OCI-LY7 (cell line): ENCODE measurements at regions not wholly inside any gene's neighbourhood (a gene's known extent, or its start where the extent isn't known, plus 50 kb on each side); places are given as distances from the start of the nearest gene placed in this dataset.

ENCODE experiments used
- BruUV-seq: library from RNA; stranded (reverse); fragments of 400-500 nt; replicated peaks from 2 replicates; lab custom pipeline; 2021; lab: Mats Ljungman, UMichigan
- CTCF ChIA-PET: fragments of 300-600 bp; sonication (Branson Sonifier 250); formaldehyde crosslinking; loops from one replicate; lab custom pipeline; 2022; ENCODE audit warnings: antibody characterized with exemption; ENCODE audit not compliant: unreplicated experiment; lab: Charles Lee
- POLR2A ChIA-PET: fragments of 300-600 bp; sonication (Branson Sonifier 250); formaldehyde crosslinking; loops from one replicate; lab custom pipeline; 2022; ENCODE audit warnings: antibody characterized with exemption; lab: Charles Lee
- DNase-seq: peaks from one replicate; pipeline ENCODE4 v3.0.0-alpha.2; 2015; ENCODE audit warnings: low spot score
- H2AFZ ChIP-seq: fragments of 200-600 bp; sonication (generic), shearing (Covaris generic); 2 replicates; pipeline ENCODE4 v1.6.1; 2014; ENCODE audit warnings: mild to moderate bottlenecking, antibody characterized with exemption, low read length, moderate library complexity
- H3K27ac ChIP-seq: fragments of 200-600 bp; sonication (generic); 2 replicates; pipeline ENCODE4 v1.5.1; 2014; ENCODE audit warnings: mixed run types, low read depth, mild to moderate bottlenecking, moderate library complexity, low read length, inconsistent platforms; ENCODE audit not compliant: poor library complexity, severe bottlenecking
- H3K36me3 ChIP-seq: fragments of 200-600 bp; sonication (generic); 2 replicates; pipeline ENCODE4 v1.6.1; 2014; ENCODE audit warnings: mild to moderate bottlenecking, antibody characterized with exemption, low read length, moderate library complexity, mixed read lengths; ENCODE audit not compliant: insufficient read depth
- H3K4me1 ChIP-seq: fragments of 200-600 bp; sonication (generic); 2 replicates; pipeline ENCODE4 v1.5.1; 2014; ENCODE audit warnings: mild to moderate bottlenecking, low read length; ENCODE audit not compliant: insufficient read depth, poor library complexity, severe bottlenecking
- H3K4me2 ChIP-seq: fragments of 200-600 bp; sonication (generic); 2 replicates; pipeline ENCODE4 v1.6.1; 2014; ENCODE audit warnings: mild to moderate bottlenecking, low read length
- H3K4me3 ChIP-seq: fragments of 200-600 bp; sonication (generic); 2 replicates; pipeline ENCODE4 v1.5.1; 2014; ENCODE audit warnings: mild to moderate bottlenecking, low read depth, low read length; ENCODE audit not compliant: poor library complexity, severe bottlenecking
- H3K79me2 ChIP-seq: fragments of 200-600 bp; sonication (generic); 2 replicates; pipeline ENCODE4 v1.6.1; 2016; ENCODE audit warnings: low read depth, mild to moderate bottlenecking, low read length, moderate library complexity, mixed read lengths; ENCODE audit not compliant: insufficient read depth
- H3K9me2 ChIP-seq: fragments of 200-600 bp; sonication (generic); 2 replicates; pipeline ENCODE4 v1.6.1; 2016; ENCODE audit warnings: mild to moderate bottlenecking, low read length, mixed read lengths; ENCODE audit not compliant: insufficient read depth
- H3K9me3 ChIP-seq: fragments of 200-600 bp; sonication (generic); 2 replicates; pipeline ENCODE4 v1.6.1; 2014; ENCODE audit warnings: mild to moderate bottlenecking, mixed run types, low read length, mixed read lengths
- H4K20me1 ChIP-seq: fragments of 200-600 bp; sonication (generic); 2 replicates; pipeline ENCODE4 v1.6.1; 2014; ENCODE audit warnings: mild to moderate bottlenecking, antibody characterized with exemption, low read length, moderate library complexity, mixed read lengths; ENCODE audit not compliant: insufficient read depth
- CTCF ChIP-seq: fragments of 200-600 bp; sonication (generic); conservative IDR thresholded peaks from 2 replicates; pipeline ENCODE4 v1.5.1; 2014; ENCODE audit warnings: mild to moderate bottlenecking, antibody characterized with exemption, low read length, moderate library complexity, mixed read lengths
- EZH2phosphoT487 ChIP-seq: fragments of 200-600 bp; sonication (generic); IDR thresholded peaks from 2 replicates; pipeline ENCODE4 v1.6.1; 2018; ENCODE audit warnings: low read depth, borderline replicate concordance, mild to moderate bottlenecking, mixed run types, antibody characterized with exemption, low read length, moderate library complexity, mixed read lengths
- intact Hi-C: fragments of 100-400 bp; cut with micrococcal nuclease; formaldehyde crosslinking; loops from one replicate; pipeline ENCODE4 v1.10.0; 2022; ENCODE audit not compliant: unreplicated experiment

GRCh38 chrX:9311421-9312160 lies 153.3 kb upstream of the TBL1X start:
- Histone ChIP-seq H4K20me1 (no peaks in the 10 kb centered on the region), H3K36me3 (no peaks in the 10 kb centered on the region), H3K4me1 (no peaks in the 10 kb centered on the region), H2AFZ (no peak overlapping the region), H3K9me2 (no peaks in the 10 kb centered on the region), H3K9me3 (no peaks in the 10 kb centered on the region), H3K4me2 (no peak overlapping the region), H3K27ac (no peak overlapping the region), H3K4me3 (no peak overlapping the region), H3K79me2 (no peaks in the 10 kb centered on the region)
- ChIA-PET POLR2A (no interaction called here), CTCF (no interaction called here)
- DNase-seq: no peak
- no TSS peak for BruUV-seq
- TF ChIP-seq CTCF: no peak
- no peak for TF ChIP-seq EZH2phosphoT487
- intact Hi-C loops: no loop called here

GRCh38 chrX:9312922-9313867 lies 151.7 kb upstream of the TBL1X start:
- CTCF ChIA-PET: interaction anchor here (0.6 kb wide), 1 partner anchor 181 kb away, joined by 15 read pairs; no protein-coding TSS in a partner anchor
- no TSS peak for BruUV-seq
- H3K4me1 ChIP-seq: no peaks in the 10 kb centered on the region
- POLR2A ChIA-PET: interaction anchor here (0.6 kb wide), 2 partner anchors 157 to 580 kb away, joined by 3 to 4 read pairs; no protein-coding TSS in a partner anchor
- H3K79me2 ChIP-seq: no peaks in the 10 kb centered on the region
- H3K4me2 ChIP-seq: no peak overlapping the region
- H3K9me2 ChIP-seq: no peaks in the 10 kb centered on the region
- no peaks in the 10 kb centered on the region for H4K20me1 ChIP-seq
- DNase-seq: peak; percentile 46
- H3K9me3 ChIP-seq: no peaks in the 10 kb centered on the region
- no peak for TF ChIP-seq EZH2phosphoT487
- peak; percentile 80 for TF ChIP-seq CTCF
- H2AFZ ChIP-seq: no peak overlapping the region
- no peaks in the 10 kb centered on the region for H3K36me3 ChIP-seq
- no peak overlapping the region for H3K27ac ChIP-seq
- H3K4me3 ChIP-seq: no peak overlapping the region
- intact Hi-C loops: no loop called here
